T-cell (primary cell): ENCODE measurements at regions not wholly inside any gene's neighbourhood (a gene's known extent, or its start where the extent isn't known, plus 50 kb on each side); places are given as distances from the start of the nearest gene placed in this dataset.
"Not testable (repeated sequence)": the region's sequence is repeated elsewhere in the genome, so short reads cannot be mapped to it uniquely, and the experiment has no call there.

ENCODE experiments used
- ATAC-seq, 4 experiments: fragments of 200-7000 bp in 3 of 4; fragments of 150-1000 bp in 1 of 4; cut with Tn5 transposase; replicated peaks in 1 of 4; 1 replicate in 3 of 4; 2 replicates in 1 of 4; pipeline ENCODE4 v1.10.0; 2021; ENCODE audit warnings: moderate library complexity in 3 of 4, mild to moderate bottlenecking in 2 of 4, moderate number of reproducible peaks in 1 of 4
- CTCF ChIA-PET, 2 donors: fragments of 300-600 bp; sonication (Branson Sonifier 250); formaldehyde crosslinking; loops; one replicate each; lab custom pipeline; 2022; ENCODE audit warnings: antibody characterized with exemption in 2 of 2; lab: Charles Lee
- POLR2A ChIA-PET, 2 donors: fragments of 300-600 bp; sonication (Branson Sonifier 250); formaldehyde crosslinking; loops; one replicate each; lab custom pipeline; 2022; ENCODE audit warnings: antibody characterized with exemption in 2 of 2; lab: Charles Lee
- DNase-seq, 35 experiments: peaks; one replicate each; pipeline versions ENCODE4 v3.0.0 to v3.0.0-alpha.2; 2013 to 2023
- H3K27ac ChIP-seq: one replicate; pipeline ENCODE4 v1.5.1; 2013; ENCODE audit warnings: low read length
- H3K27me3 ChIP-seq, 2 experiments: replicated peaks in 1 of 2; 1 replicate in 1 of 2; 2 replicates in 1 of 2; pipeline versions ENCODE4 v1.6.1 to v1.7.0; 2013; ENCODE audit warnings: low read length in 1 of 2, mixed read lengths in 1 of 2; ENCODE audit not compliant: control insufficient read depth in 2 of 2, insufficient read depth in 2 of 2; ENCODE audit errors: extremely low read depth in 1 of 2
- H3K36me3 ChIP-seq, 2 donors: 1 replicate in 1 of 2; 2 replicates in 1 of 2; pipeline versions ENCODE4 v1.6.1 to v1.7.0; 2013; ENCODE audit warnings: low read length in 1 of 2; ENCODE audit not compliant: control insufficient read depth in 2 of 2, insufficient read depth in 1 of 2; ENCODE audit errors: extremely low read depth in 1 of 2
- H3K4me1 ChIP-seq, 2 experiments: 1 replicate in 1 of 2; 2 replicates in 1 of 2; pipeline versions ENCODE4 v1.6.1 to v1.7.0; 2013; ENCODE audit warnings: low read length in 2 of 2, mixed read lengths in 1 of 2; ENCODE audit not compliant: insufficient read depth in 2 of 2, control insufficient read depth in 1 of 2; ENCODE audit errors: extremely low read depth in 1 of 2
- H3K4me3 ChIP-seq, 2 donors: 1 replicate in 1 of 2; 2 replicates in 1 of 2; pipeline versions ENCODE4 v1.5.1 to v1.7.0; 2013; ENCODE audit warnings: mild to moderate bottlenecking in 2 of 2, low read length in 1 of 2, moderate library complexity in 1 of 2; ENCODE audit not compliant: control insufficient read depth in 1 of 2; ENCODE audit errors: extremely low read depth in 1 of 2
- H3K9me3 ChIP-seq: 2 replicates; pipeline ENCODE4 v1.7.0; 2013
- H3K27ac Mint-ChIP-seq, 2 donors: one replicate each; pipeline ENCODE4 v1.8.0; 2020 to 2021; ENCODE audit warnings: mild to moderate bottlenecking in 2 of 2, mixed read lengths in 2 of 2
- H3K27me3 Mint-ChIP-seq, 2 donors: one replicate each; pipeline ENCODE4 v1.8.0; 2021 to 2022; ENCODE audit warnings: mixed read lengths in 2 of 2
- H3K36me3 Mint-ChIP-seq: one replicate; pipeline ENCODE4 v1.8.0; 2021; ENCODE audit warnings: mixed read lengths
- H3K4me1 Mint-ChIP-seq, 3 donors: one replicate each; pipeline ENCODE4 v1.8.0; 2020 to 2022; ENCODE audit warnings: mixed read lengths in 3 of 3, mild to moderate bottlenecking in 1 of 3
- H3K4me3 Mint-ChIP-seq, 3 donors: one replicate each; pipeline ENCODE4 v1.8.0; 2020 to 2022; ENCODE audit warnings: mild to moderate bottlenecking in 3 of 3, mixed read lengths in 3 of 3, moderate library complexity in 3 of 3
- H3K9me3 Mint-ChIP-seq, 3 donors: one replicate each; pipeline ENCODE4 v1.8.0; 2020 to 2022; ENCODE audit warnings: mixed read lengths in 3 of 3
- WGBS: methylation state at CpG from one replicate; pipeline ENCODE4 v1.1.5; 2013; ENCODE audit warnings: missing lambda C conversion rate; ENCODE audit not compliant: insufficient coverage; 5-methylcytosine and 5-hydroxymethylcytosine counted together

- Mint-ChIP-seq H3K4me1 (no peaks in the 10 kb centered on the region), H3K27me3 (no peaks in the 10 kb centered on the region), H3K4me3 (no peak overlapping the region), H3K27ac (no peak overlapping the region), H3K36me3 (no peaks in the 10 kb centered on the region), H3K9me3 (peaks cover 3 to 8% (median 7%) of the 10 kb centered on the region in 3 donors)
- H3K27ac ChIP-seq: no peak overlapping the region
- H3K4me1 ChIP-seq: no peaks in the 10 kb centered on the region
- no peaks in the 10 kb centered on the region for H3K27me3 ChIP-seq
- ATAC-seq (no peak), DNase-seq (no peak)
- H3K9me3 ChIP-seq: no peaks in the 10 kb centered on the region
- no peak overlapping the region for H3K4me3 ChIP-seq
- ChIA-PET CTCF (no interaction called here), POLR2A (interaction anchor here in 1 of 2 donors (0.7 kb wide), 1 partner anchor 666 kb away, joined by 6 read pairs; no protein-coding TSS in a partner anchor)
- no CpG with 5 or more reads among the region's 4 CpGs for WGBS
- no peaks in the 10 kb centered on the region for H3K36me3 ChIP-seq
Observed at GRCh38 chr2:208607694-208608093, 201.1 kb downstream of the PTH2R start.

GRCh38 chr2:208608122-208608835 lies 201.7 kb downstream of the PTH2R start:
- 38% methylated on average over 1 of the region's 1 CpG for WGBS
- Mint-ChIP-seq H3K27ac (no peak overlapping the region), H3K4me3 (no peak overlapping the region), H3K36me3 (no peaks in the 10 kb centered on the region), H3K9me3 (peaks cover under 1 to 11% (median 6%) of the 10 kb centered on the region in 3 donors), H3K27me3 (no peaks in the 10 kb centered on the region), H3K4me1 (no peaks in the 10 kb centered on the region)
- Histone ChIP-seq H3K4me1 (no peaks in the 10 kb centered on the region), H3K27ac (no peak overlapping the region), H3K4me3 (no peak overlapping the region), H3K9me3 (no peaks in the 10 kb centered on the region), H3K27me3 (no peaks in the 10 kb centered on the region), H3K36me3 (no peaks in the 10 kb centered on the region)
- ATAC-seq (no peak), DNase-seq (no peak)
- ChIA-PET CTCF (no interaction called here), POLR2A (interaction anchor here in 1 of 2 donors (0.7 kb wide), 1 partner anchor 666 kb away, joined by 6 read pairs; no protein-coding TSS in a partner anchor)

GRCh38 chr2:208609166-208609804 lies 202.7 kb downstream of the PTH2R start:
- Histone ChIP-seq H3K4me3 (no peak overlapping the region), H3K36me3 (no peaks in the 10 kb centered on the region), H3K27ac (no peak overlapping the region), H3K9me3 (no peaks in the 10 kb centered on the region), H3K4me1 (no peaks in the 10 kb centered on the region), H3K27me3 (no peaks in the 10 kb centered on the region)
- Mint-ChIP-seq H3K27ac (no peak overlapping the region), H3K27me3 (no peaks in the 10 kb centered on the region), H3K36me3 (no peaks in the 10 kb centered on the region), H3K4me1 (no peaks in the 10 kb centered on the region), H3K9me3 (peaks cover 7 to 19% (median 8%) of the 10 kb centered on the region in 3 donors), H3K4me3 (no peak overlapping the region)
- ATAC-seq (no peak), DNase-seq (no peak)
- CTCF ChIA-PET: interaction anchor here in 1 of 2 donors (0.7 kb wide), 1 partner anchor 1485 kb away, joined by 3 read pairs; no protein-coding TSS in a partner anchor
- no CpG with 5 or more reads among the region's 2 CpGs for WGBS
- POLR2A ChIA-PET: no interaction called here

- H3K27ac ChIP-seq, H3K27me3 ChIP-seq, DNase-seq, H3K4me3 ChIP-seq, H3K27me3 Mint-ChIP-seq, H3K36me3 Mint-ChIP-seq, POLR2A ChIA-PET, H3K27ac Mint-ChIP-seq, ATAC-seq, H3K4me1 Mint-ChIP-seq, H3K36me3 ChIP-seq, H3K9me3 ChIP-seq, CTCF ChIA-PET, H3K4me3 Mint-ChIP-seq, H3K4me1 ChIP-seq: not testable (repeated sequence)
- WGBS: 56% methylated on average over 1 of the region's 1 CpG
- peaks cover 8 to 30% (median 19%) of the 10 kb centered on the region in 3 donors for H3K9me3 Mint-ChIP-seq
Observed at GRCh38 chr2:208615675-208616074, 209.1 kb downstream of the PTH2R start.

- Histone ChIP-seq H3K4me1 (no peaks in the 10 kb centered on the region), H3K4me3 (no peak overlapping the region), H3K27ac (no peak overlapping the region), H3K36me3 (no peaks in the 10 kb centered on the region), H3K9me3 (no peaks in the 10 kb centered on the region), H3K27me3 (no peaks in the 10 kb centered on the region)
- WGBS: 93% methylated on average over 4 of the region's 4 CpGs
- POLR2A ChIA-PET: no interaction called here
- ATAC-seq (no peak), DNase-seq (no peak)
- Mint-ChIP-seq H3K4me3 (no peak overlapping the region), H3K36me3 (no peaks in the 10 kb centered on the region), H3K27me3 (peaks cover 0 to 4% of the 10 kb centered on the region in 2 donors), H3K4me1 (no peaks in the 10 kb centered on the region), H3K27ac (no peak overlapping the region), H3K9me3 (peaks cover 3 to 19% (median 19%) of the 10 kb centered on the region in 3 donors)
- CTCF ChIA-PET: no interaction called here
Observed at GRCh38 chr2:208618220-208618619, 211.6 kb downstream of the PTH2R start.

GRCh38 chr2:208619993-208620392 lies 213.4 kb downstream of the PTH2R start:
- WGBS: no CpG with 5 or more reads among the region's 1 CpG
- peaks cover 0 to 11% (median 10%) of the 10 kb centered on the region in 3 donors for H3K9me3 Mint-ChIP-seq
- no peaks in the 10 kb centered on the region for H3K9me3 ChIP-seq
- H3K36me3 Mint-ChIP-seq: no peaks in the 10 kb centered on the region
- no peak overlapping the region for H3K27ac ChIP-seq
- ATAC-seq: no peak
- H3K27ac Mint-ChIP-seq: no peak overlapping the region
- H3K36me3 ChIP-seq: no peaks in the 10 kb centered on the region
- POLR2A ChIA-PET: no interaction called here
- peaks cover 0 to 4% of the 10 kb centered on the region in 2 donors for H3K27me3 Mint-ChIP-seq
- H3K4me1 ChIP-seq: no peaks in the 10 kb centered on the region
- H3K4me3 ChIP-seq: no peak overlapping the region
- no peaks in the 10 kb centered on the region for H3K4me1 Mint-ChIP-seq
- no peak for DNase-seq
- CTCF ChIA-PET: no interaction called here
- H3K4me3 Mint-ChIP-seq: no peak overlapping the region
- no peaks in the 10 kb centered on the region for H3K27me3 ChIP-seq
